ENCODE measurements at regions not wholly inside any gene's neighbourhood (a gene's known extent, or its start where the extent isn't known, plus 50 kb on each side); places are given as distances from the start of the nearest gene placed in this dataset.

DNA sequence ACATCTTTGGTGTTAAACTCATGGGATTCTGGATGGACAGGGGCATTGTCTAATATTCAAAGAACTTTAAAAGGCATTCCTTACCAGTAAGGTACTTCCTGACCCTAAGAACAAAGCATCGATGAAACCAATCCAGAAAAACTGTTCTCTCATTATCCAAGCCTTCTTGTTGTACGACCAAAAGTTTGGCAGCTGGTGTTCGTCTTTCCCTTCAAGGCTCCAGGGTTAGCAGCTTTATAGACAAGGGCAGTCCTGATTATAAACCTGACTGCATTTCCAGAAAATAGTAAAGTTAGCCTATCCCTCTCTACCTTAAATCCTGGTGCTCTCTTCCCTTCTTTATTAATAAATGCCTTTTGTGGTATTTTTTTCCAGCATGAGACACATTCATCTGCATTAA lies 149.4 kb upstream of the MRPS30 start:
- DNase-seq (ENCODE audit: low spot score), result no peak

DNA sequence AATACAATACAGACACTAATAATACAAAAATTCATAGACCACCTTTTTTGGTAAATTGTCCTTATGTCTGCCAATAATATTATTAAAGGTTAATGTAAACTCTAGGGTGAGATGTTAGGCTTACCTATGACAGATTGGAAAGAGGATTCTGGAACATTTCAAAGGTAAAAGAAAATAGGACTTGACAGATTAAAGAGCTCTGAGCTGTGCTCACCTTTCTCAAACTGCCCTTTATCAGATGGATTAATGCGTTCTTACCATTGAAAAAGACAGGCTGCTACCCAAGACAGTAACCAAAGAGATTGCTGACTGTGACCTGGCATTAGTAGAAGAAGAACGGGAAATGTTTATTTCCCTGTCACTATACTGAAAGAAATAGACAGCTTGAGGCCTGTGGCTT lies 156.1 kb upstream of the MRPS30 start:
- no peak for DNase-seq (ENCODE audit: low spot score)

DNA sequence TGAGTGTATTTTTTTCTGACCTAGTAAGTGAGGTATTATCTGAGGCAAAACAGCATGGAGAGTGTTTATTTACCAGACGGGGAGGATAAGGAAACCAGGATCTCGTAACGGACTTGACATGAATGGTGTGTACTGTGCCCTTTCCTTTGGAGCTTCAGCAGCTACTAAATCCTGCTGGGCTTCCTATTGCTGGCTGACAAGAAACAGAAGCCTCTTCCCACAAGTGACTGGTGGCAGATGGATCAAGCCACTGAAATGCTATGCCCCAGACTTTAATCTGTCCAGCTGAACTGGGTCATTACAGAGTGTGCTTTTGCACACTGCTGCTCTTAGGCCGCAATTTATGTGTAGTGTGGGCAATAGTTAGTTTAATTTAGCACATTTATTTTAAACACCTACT lies 162.7 kb upstream of the MRPS30 start:
- no peak for DNase-seq (ENCODE audit: low spot score)

DNA sequence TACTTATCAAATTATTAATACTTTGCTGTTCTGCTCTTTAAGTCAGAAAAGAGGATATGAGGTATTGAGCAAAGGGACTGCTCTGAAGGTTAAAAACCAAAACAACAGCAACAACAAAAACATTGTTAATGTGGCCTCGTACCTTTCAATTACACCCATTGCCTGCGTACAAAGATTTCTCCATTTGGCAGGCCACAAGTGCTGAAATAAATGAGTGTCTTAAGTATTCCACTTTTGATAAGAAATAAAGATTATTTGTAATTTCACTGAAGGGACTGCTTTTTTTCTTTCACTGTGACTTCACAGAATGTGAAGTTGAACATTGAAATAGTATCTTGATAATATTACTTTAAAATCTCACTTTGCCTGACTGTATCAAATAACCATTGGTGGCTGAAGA lies 163.2 kb upstream of the MRPS30 start:
- no peak for DNase-seq (ENCODE audit: low spot score)

DNA sequence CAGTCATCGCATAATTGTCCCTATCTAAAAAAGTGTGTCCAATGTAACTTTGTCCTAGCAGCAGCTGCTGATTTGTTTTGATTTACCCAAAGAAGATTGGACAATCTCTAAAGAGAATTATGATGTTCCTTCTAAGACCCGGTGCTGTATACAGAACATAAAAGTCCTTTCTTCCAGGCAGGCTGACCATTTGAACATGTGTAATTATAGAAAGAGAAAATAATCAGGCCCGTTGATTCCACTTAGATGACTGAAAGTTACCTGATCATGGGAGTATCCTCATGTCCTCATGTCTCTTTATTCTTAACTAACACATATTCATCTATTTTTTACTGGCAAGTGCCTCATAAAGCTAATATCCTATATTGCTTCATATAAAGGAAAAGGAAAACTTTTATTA lies 164.1 kb upstream of the MRPS30 start:
- DNase-seq (ENCODE audit: low spot score), result no peak

DNA sequence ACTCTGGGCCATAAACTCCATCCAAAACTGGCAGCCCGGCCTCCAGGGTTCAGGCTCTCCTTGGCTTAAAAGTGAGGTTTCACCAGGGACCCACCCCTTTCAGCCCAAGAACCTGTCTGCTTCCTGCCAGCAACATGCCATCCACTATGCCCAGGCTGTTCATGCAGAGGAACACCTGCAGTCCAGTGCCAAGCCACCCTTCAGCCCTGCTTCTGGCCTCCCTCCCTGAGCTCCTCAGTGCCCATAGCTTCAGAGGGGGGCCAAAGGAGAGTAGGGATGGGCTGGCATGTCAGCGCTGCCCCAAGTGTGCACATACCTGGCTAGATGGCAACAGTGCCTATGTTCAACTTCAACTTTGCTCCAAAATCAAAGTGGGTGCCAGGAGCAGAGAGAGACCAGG lies 166.9 kb upstream of the MRPS30 start:
- DNase-seq (ENCODE audit: low spot score), result no peak

DNA sequence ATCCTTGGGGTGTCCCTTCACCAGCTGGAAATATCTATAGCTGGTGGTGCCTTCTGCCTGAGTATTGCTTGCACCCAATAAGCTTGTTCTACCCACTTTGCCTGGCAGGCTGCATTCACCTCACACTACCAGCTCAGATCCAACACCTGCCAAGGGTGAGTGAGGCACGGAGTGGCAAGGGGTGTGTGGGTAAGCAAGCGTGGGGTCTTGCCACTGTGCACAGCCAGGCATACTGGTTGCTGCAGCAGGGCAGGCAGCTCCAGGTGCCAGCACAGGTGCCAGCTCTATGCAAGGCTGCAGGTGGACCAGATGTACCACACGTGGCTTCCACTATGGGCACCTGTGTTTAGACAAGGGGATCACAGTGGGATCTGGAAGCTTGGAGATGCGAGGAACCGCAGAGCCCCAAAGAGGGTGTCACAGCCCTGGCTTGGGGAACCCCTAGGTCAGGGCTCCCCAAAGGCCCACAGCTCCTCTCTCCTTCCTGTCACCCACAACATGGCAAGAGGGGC lies 167.7 kb upstream of the MRPS30 start:
- DNase-seq (ENCODE audit: low spot score), result no peak

- DNase-seq (ENCODE audit: low spot score), result no peak
Observed at GRCh38 chr5:44637916-44638869, 170.6 kb upstream of the MRPS30 start.

DNA sequence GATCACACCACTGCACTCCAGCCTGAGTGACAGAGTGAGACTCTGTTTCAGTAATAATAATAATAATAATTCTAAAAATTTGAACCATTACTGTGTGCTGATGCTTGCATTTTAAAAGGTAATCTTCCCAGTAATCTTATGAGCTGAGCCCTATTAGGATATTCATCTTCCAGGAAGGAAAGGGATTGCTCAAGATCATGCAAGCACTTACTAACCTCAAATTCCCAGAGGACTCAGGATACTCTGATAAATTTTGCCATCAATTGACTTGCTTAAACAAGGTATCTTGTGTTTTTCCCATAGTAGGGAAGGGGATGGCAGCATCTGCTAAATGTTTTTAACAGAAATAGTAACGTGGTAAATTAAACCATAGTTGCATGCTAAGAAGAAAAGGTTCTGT lies 176.4 kb upstream of the MRPS30 start:
- DNase-seq (ENCODE audit: low spot score), result no peak

DNA sequence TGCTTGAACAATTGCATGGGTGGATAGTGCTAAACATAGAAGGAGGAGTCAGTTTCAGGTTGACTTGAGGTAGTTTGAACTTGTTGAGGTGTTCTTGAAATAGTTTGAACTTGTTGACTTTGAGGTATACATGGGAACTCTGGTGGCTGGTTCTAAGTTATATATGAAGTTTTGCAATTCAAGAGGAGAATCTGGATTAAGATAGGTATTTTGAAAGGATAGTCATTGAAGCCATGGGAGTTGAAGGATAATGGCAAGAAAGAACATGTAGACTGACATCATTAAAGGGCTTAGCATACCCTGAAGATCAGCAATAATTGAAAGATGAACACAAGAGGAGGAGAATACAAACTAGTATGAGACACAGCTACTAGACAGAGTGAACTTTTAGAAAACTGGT lies 181.9 kb upstream of the MRPS30 start:
- no peak for DNase-seq (ENCODE audit: low spot score)

GRCh38 chr5:44622331-44622730 lies 186.4 kb upstream of the MRPS30 start:
- DNase-seq (ENCODE audit: low spot score), result no peak

GRCh38 chr5:44619875-44620610 lies 188.7 kb upstream of the MRPS30 start:
- no peak for DNase-seq (ENCODE audit: low spot score)

DNA sequence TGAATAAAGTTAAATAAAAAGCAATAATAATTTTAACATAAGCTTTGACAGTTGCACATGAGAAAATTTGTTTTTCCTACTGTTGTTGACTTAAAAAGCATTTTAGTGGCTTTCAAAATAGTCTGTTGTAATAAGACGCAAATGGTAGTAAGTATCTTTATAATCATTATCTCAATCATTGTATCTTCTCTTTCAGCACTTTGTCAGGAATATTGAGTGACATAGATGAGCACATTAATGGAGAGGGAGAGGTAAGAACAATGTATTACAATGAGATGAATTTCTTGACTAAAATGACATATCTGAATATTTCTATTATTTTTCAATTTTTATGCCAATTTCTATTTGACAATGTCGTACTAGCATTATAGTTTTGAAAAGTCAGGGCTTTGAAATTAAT lies 193.9 kb upstream of the MRPS30 start:
- DNase-seq (ENCODE audit: low spot score), result no peak

- no peak for DNase-seq (ENCODE audit: low spot score)
Observed at GRCh38 chr5:44613936-44614335, 194.8 kb upstream of the MRPS30 start.

- no peak for DNase-seq (ENCODE audit: low spot score)
Observed at GRCh38 chr5:44605926-44606325, 202.8 kb upstream of the MRPS30 start.

GRCh38 chr5:44603496-44604272 lies 205.1 kb upstream of the MRPS30 start:
- DNase-seq (ENCODE audit: low spot score), result no peak

DNA sequence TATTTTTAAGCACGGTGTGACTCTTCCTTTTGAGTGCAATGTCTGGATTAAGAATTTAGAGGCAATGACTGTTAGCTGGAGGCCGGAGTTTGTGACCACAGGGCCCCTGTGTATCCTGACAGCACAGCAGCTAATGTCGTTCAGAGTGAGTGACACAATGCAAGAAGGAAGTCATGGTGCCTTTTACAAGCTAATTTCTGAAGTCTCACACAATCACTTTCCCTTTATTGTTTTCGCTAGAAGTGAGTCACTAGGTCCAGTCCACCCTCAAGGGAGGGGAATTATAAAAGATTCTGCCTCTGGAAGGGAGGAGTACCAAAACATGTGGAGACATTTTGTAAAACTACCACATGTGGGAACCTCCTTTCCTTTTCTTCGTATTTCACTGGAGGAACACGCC lies 185.5 kb upstream of the FGF10 start:
- no peak for DNase-seq (ENCODE audit: low spot score)

GRCh38 chr5:44568519-44568918 lies 179.3 kb upstream of the FGF10 start:
- DNase-seq (ENCODE audit: low spot score), result no peak

DNA sequence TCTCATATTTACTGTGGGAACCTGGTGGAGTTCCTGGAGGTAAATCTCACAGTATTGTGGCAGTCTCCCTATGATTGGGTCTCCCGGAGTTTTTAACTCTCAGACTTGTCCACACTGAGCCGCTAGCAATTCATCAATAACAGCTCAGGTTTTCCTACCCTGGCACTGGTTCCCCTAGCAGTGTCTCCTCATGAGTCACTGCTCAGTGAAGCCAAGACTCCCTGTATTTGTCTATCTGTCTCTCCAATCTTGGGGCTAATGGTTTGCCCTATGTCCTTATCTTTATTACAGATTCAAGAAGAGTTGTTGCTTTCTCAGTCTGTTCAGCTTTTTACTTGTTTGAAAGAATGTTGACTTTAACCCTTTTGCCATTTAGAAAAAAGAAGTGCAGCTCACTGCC lies 176.7 kb upstream of the FGF10 start:
- no peak for DNase-seq (ENCODE audit: low spot score)

DNA sequence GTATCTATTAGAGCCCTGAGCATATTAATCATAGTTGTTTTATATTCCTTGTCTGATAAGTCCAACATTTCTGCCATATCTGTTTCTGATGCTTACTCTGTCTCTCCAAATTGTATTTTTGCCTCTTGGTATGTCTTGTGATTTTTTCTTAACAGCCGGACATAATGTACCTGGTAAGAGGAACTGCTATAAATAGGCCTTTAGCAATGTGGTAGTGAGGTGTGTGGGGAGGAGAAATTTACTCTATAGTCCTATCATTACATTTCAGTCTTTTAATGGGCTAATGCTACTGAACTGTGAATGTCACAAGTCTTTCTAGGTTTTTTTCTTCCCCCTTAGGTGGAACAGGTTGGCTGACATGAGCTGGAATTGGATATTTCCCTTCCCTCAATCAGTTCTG lies 176.1 kb upstream of the FGF10 start:
- no peak for DNase-seq (ENCODE audit: low spot score)

DNA sequence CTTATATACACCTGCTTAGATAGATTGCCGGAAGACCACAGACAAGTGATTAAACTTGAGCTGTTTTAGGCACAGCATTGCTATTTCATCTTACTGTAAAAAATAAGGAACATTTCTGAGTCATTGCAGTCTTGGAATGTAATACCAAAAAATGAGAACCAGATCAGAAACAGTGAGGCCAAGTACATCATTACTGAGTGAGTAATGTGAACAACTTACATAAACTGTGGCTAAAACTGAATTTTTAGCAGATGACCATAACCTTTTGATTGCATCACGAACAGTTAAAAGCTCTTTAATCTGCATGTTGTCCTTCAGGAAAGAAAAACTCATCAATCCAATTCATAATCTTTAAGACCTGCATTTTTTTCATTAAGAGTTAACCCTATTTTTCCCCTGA lies 157.1 kb upstream of the FGF10 start:
- no peak for DNase-seq (ENCODE audit: low spot score)

DNA sequence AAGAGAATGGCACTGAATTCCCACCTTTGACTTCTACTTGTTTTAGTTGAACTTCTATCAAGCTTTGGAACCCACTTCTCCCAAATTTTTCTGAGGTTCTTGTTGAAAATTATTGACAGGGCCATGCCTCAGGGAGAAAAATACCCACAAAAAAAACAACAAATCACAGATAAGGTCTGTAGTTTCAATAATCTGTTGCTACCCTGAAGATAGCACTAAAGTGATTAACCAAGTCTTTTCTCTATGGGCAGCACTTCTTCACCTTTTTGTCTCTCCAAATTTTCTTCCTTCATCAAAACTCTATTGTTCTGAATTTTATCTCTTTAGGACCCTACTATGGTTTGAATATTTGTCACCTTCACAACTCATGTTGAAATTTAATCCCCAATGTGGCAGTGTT lies 154.3 kb upstream of the FGF10 start:
- DNase-seq (ENCODE audit: low spot score), result no peak

Data from hepatic stellate cell (primary cell).